ENCODE measurements at regions not wholly inside any gene's neighbourhood (a gene's known extent, or its start where the extent isn't known, plus 50 kb on each side); places are given as distances from the start of the nearest gene placed in this dataset.

- peaks cover 43% of the 10 kb centered on the region for H3K9me3 Mint-ChIP-seq (ENCODE audit: unreplicated experiment)
- TF ChIP-seq CTCF (IDR thresholded peaks at IDR 0.05; ENCODE audit: unreplicated experiment), result no peak
- BruUV-seq (replicated peaks), result no TSS peak
- ChIA-PET POLR2A (no interaction called here), CTCF (no interaction called here)
- H3K36me3 Mint-ChIP-seq (ENCODE audit: insufficient read depth, unreplicated experiment), result peaks cover 7% of the 10 kb centered on the region
- no peak overlapping the region for H3K4me3 Mint-ChIP-seq (ENCODE audit: unreplicated experiment)
- H3K4me1 Mint-ChIP-seq (ENCODE audit: insufficient read depth, unreplicated experiment), result no peaks in the 10 kb centered on the region
- intact Hi-C loops (cut with micrococcal nuclease), result no loop called here
- DNase-seq (ENCODE audit: unreplicated experiment), result no peak
- no peaks in the 10 kb centered on the region for H3K27me3 Mint-ChIP-seq (ENCODE audit: insufficient read depth, unreplicated experiment)
- no peak overlapping the region for H3K27ac Mint-ChIP-seq (ENCODE audit: low read depth, unreplicated experiment)
Measured at GRCh38 chrX:518319-518718, 112.3 kb upstream of the SHOX start.

- no peaks in the 10 kb centered on the region for H3K27me3 Mint-ChIP-seq (ENCODE audit: insufficient read depth, unreplicated experiment)
- H3K27ac Mint-ChIP-seq (ENCODE audit: low read depth, unreplicated experiment), result no peak overlapping the region
- H3K4me1 Mint-ChIP-seq (ENCODE audit: insufficient read depth, unreplicated experiment), result no peaks in the 10 kb centered on the region
- no peak for DNase-seq (ENCODE audit: unreplicated experiment)
- CTCF ChIA-PET, result no interaction called here
- peaks cover 7% of the 10 kb centered on the region for H3K36me3 Mint-ChIP-seq (ENCODE audit: insufficient read depth, unreplicated experiment)
- H3K4me3 Mint-ChIP-seq (ENCODE audit: unreplicated experiment), result no peak overlapping the region
- no TSS peak for BruUV-seq (replicated peaks)
- POLR2A ChIA-PET, result no interaction called here
- peaks cover 43% of the 10 kb centered on the region for H3K9me3 Mint-ChIP-seq (ENCODE audit: unreplicated experiment)
- intact Hi-C loops (cut with micrococcal nuclease), result no loop called here
- no peak for TF ChIP-seq CTCF (IDR thresholded peaks at IDR 0.05; ENCODE audit: unreplicated experiment)
Measured at GRCh38 chrX:519741-520140, 110.8 kb upstream of the SHOX start.

GRCh38 chrX:522456-522855, 108.1 kb upstream of the SHOX start:
- POLR2A ChIA-PET, result no interaction called here

DNA sequence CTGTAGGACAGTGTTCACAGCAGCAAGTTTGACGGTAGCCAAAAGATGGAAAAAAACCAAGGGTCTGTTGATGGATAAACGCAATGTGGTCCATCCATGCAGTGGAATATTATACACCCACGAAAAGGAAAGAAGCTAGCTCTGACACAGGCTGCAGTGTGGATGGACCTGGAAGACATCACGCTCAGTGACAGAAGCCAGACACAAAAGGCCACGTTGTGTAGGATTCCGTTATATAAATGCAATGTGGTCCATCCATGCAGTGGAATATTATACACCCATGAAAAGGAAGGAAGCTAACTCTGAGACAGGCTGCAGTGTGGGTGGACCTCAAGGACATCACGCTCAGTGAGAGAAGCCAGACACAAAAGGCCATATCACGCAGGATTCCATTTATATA, 105.5 kb upstream of the SHOX start:
- Mint-ChIP-seq H3K9me3 (ENCODE audit: unreplicated experiment) (peaks cover 41% of the 10 kb centered on the region), H3K36me3 (ENCODE audit: insufficient read depth, unreplicated experiment) (peaks cover 7% of the 10 kb centered on the region), H3K27ac (ENCODE audit: low read depth, unreplicated experiment) (no peak overlapping the region), H3K27me3 (ENCODE audit: insufficient read depth, unreplicated experiment) (no peaks in the 10 kb centered on the region), H3K4me1 (ENCODE audit: insufficient read depth, unreplicated experiment) (no peaks in the 10 kb centered on the region), H3K4me3 (ENCODE audit: unreplicated experiment) (no peak overlapping the region)
- ChIA-PET CTCF (no interaction called here), POLR2A (no interaction called here)
- no peak for DNase-seq (ENCODE audit: unreplicated experiment)
- intact Hi-C loops (cut with micrococcal nuclease), result no loop called here
- no TSS peak for BruUV-seq (replicated peaks)
- TF ChIP-seq CTCF (IDR thresholded peaks at IDR 0.05; ENCODE audit: unreplicated experiment), result no peak

More at GRCh38 chrX:522456-522855, 108.1 kb upstream of the SHOX start:
- Mint-ChIP-seq H3K9me3 (ENCODE audit: unreplicated experiment) (peaks cover 34% of the 10 kb centered on the region), H3K27me3 (ENCODE audit: insufficient read depth, unreplicated experiment) (no peaks in the 10 kb centered on the region), H3K27ac (ENCODE audit: low read depth, unreplicated experiment) (peak overlapping the region; percentile 49), H3K36me3 (ENCODE audit: insufficient read depth, unreplicated experiment) (peaks cover 7% of the 10 kb centered on the region), H3K4me3 (ENCODE audit: unreplicated experiment) (no peak overlapping the region), H3K4me1 (ENCODE audit: insufficient read depth, unreplicated experiment) (no peaks in the 10 kb centered on the region)
- no peak for TF ChIP-seq CTCF (IDR thresholded peaks at IDR 0.05; ENCODE audit: unreplicated experiment)
- intact Hi-C loops (cut with micrococcal nuclease), result no loop called here
- no peak for DNase-seq (ENCODE audit: unreplicated experiment)
- no TSS peak for BruUV-seq (replicated peaks)
- CTCF ChIA-PET, result no interaction called here

All from MCF 10A (cell line).